K562 (cell line): ENCODE measurements at regions not wholly inside any gene's neighbourhood (a gene's known extent, or its start where the extent isn't known, plus 50 kb on each side); places are given as distances from the start of the nearest gene placed in this dataset.

ENCODE experiments used
- ATAC-seq: fragments of 200-7000 bp; cut with Tn5 transposase; 3 replicates; pipeline ENCODE4 v1.9.1; 2020; ENCODE audit warnings: moderate library complexity
- BruUV-seq: library from RNA; stranded (reverse); fragments of 400-500 nt; replicated peaks from 2 replicates; lab custom pipeline; 2021; lab: Mats Ljungman, UMichigan
- CTCF ChIA-PET: fragments of 300-600 bp; formaldehyde crosslinking; extraction: SDS; loops from one replicate; lab custom pipeline; 2021; ENCODE audit warnings: low intra/inter-chr PET ratio; lab: Yijun Ruan, JAX
- POLR2A ChIA-PET: fragments of 300-600, 350-650 bp; sonication (Branson Sonifier 250); formaldehyde crosslinking; extraction: SDS; loops from one replicate; lab custom pipeline; 2021; ENCODE audit warnings: antibody characterized with exemption, inconsistent platforms; lab: Yijun Ruan, JAX
- DNase-seq, 4 experiments: peaks; one replicate each; pipeline versions ENCODE4 v3.0.0 to v3.0.0-alpha.2; 2011 to 2018; ENCODE audit warnings: low spot score in 3 of 4, mixed read lengths in 3 of 4; ENCODE audit errors: extremely low read depth in 1 of 4
- FAIRE-seq: peaks from 2 replicates; lab custom pipeline; 2011; peaks lifted over from hg19 to GRCh38; lab: Jason Lieb, UNC
- H2AFZ ChIP-seq: 2 replicates; pipeline ENCODE4 v1.6.0; 2011; ENCODE audit warnings: low read depth, low read length, control low read depth, inconsistent platforms
- H3K27ac ChIP-seq: fragments of 200-600 bp; 3 replicates; pipeline ENCODE4 v1.8.0; 2011; ENCODE audit warnings: low read depth, mild to moderate bottlenecking, control low read depth, inconsistent platforms, low read length, moderate library complexity, mixed read lengths; ENCODE audit errors: extremely low read depth
- H3K27me3 ChIP-seq, 2 experiments: fragments of 300-600 bp in 1 of 2; 2 replicates in 1 of 2; 3 replicates in 1 of 2; pipeline versions ENCODE4 v1.6.0 to v1.8.0; 2011; ENCODE audit warnings: inconsistent platforms in 2 of 2, low read length in 2 of 2, mild to moderate bottlenecking in 1 of 2, mixed read lengths in 1 of 2, moderate library complexity in 1 of 2; ENCODE audit not compliant: control insufficient read depth in 2 of 2, insufficient read depth in 2 of 2
- H3K36me3 ChIP-seq: fragments of 300-600 bp; 3 replicates; pipeline ENCODE4 v1.8.0; 2011; ENCODE audit warnings: mild to moderate bottlenecking, low read length, inconsistent platforms; ENCODE audit not compliant: control insufficient read depth, insufficient read depth
- H3K4me1 ChIP-seq, 2 experiments: fragments of 200-600 bp in 1 of 2; replicated peaks in 1 of 2; 2 replicates in 1 of 2; 3 replicates in 1 of 2; pipeline versions ENCODE4 v1.5.1 to v1.8.0; 2011; ENCODE audit warnings: inconsistent platforms in 2 of 2, low read length in 2 of 2, mild to moderate bottlenecking in 1 of 2, mixed read lengths in 1 of 2, moderate library complexity in 1 of 2; ENCODE audit not compliant: control insufficient read depth in 2 of 2, insufficient read depth in 2 of 2
- H3K4me2 ChIP-seq: 2 replicates; pipeline ENCODE4 v1.6.1; 2011; ENCODE audit warnings: low read length, control low read depth, inconsistent platforms, mixed read lengths; ENCODE audit not compliant: insufficient read depth
- H3K4me3 ChIP-seq: fragments of 200-600 bp; sonication (generic), shearing (Covaris generic); 2 replicates; pipeline ENCODE4 v1.5.1; 2016; ENCODE audit warnings: control low read depth, inconsistent platforms
- H3K79me2 ChIP-seq: fragments of 200-600 bp; 3 replicates; pipeline ENCODE4 v1.8.0; 2011; ENCODE audit warnings: low read length, inconsistent platforms; ENCODE audit not compliant: control insufficient read depth, insufficient read depth
- H3K9ac ChIP-seq, 2 experiments: 2 replicates each; pipeline versions ENCODE4 v1.6.0 to v1.6.1; 2011; ENCODE audit warnings: low read depth in 2 of 2, low read length in 2 of 2, control low read depth in 1 of 2, inconsistent platforms in 1 of 2, mild to moderate bottlenecking in 1 of 2, mixed read lengths in 1 of 2; ENCODE audit not compliant: insufficient read depth in 1 of 2
- H3K9me1 ChIP-seq: one replicate; pipeline ENCODE4 v1.6.0; 2011; ENCODE audit warnings: inconsistent platforms, mild to moderate bottlenecking, low read length, moderate library complexity; ENCODE audit not compliant: control insufficient read depth, insufficient read depth
- H3K9me3 ChIP-seq: replicated peaks from 2 replicates; pipeline ENCODE4 v1.5.1; 2011; ENCODE audit warnings: low read depth, low read length, inconsistent platforms; ENCODE audit not compliant: control insufficient read depth, insufficient read depth
- H4K20me1 ChIP-seq: replicated peaks from 2 replicates; pipeline ENCODE4 v1.6.1; 2011; ENCODE audit warnings: low read length, inconsistent platforms, mixed read lengths; ENCODE audit not compliant: control insufficient read depth, insufficient read depth
- ARHGAP35 ChIP-seq: fragments of 450-650 bp; IDR thresholded peaks from 2 replicates; pipeline ENCODE4 v1.6.1; 2018; ENCODE audit not compliant: partially characterized antibody
- CBX3 ChIP-seq, 2 experiments: IDR thresholded peaks; 1 replicate in 1 of 2; 2 replicates in 1 of 2; pipeline ENCODE4 v1.6.1; 2012; ENCODE audit warnings: inconsistent platforms in 2 of 2, low read length in 2 of 2, borderline replicate concordance in 1 of 2, control low read depth in 1 of 2
- CEBPB ChIP-seq: fragments of 450-650 bp; IDR thresholded peaks from 2 replicates; pipeline ENCODE4 v1.6.1; 2016; ENCODE audit warnings: missing genetic modification characterization, missing compliant biosample characterization
- LEF1 ChIP-seq: fragments of 450-650 bp; IDR thresholded peaks from 2 replicates; pipeline ENCODE4 v1.6.1; 2016; ENCODE audit warnings: mild to moderate bottlenecking
- PRMT5 ChIP-seq: sonication (generic); formaldehyde crosslinking; IDR thresholded peaks from 2 replicates; pipeline ENCODE4 v1.5.0; 2020; ENCODE audit warnings: missing genetic modification reagents
- WGBS: fragments of 100-300 bp; shearing (Covaris generic); methylation state at CpG from one replicate; pipeline ENCODE4 v1.1.6; 2016; ENCODE audit warnings: low coverage, mixed read lengths; ENCODE audit not compliant: insufficient coverage; ENCODE audit errors: missing lambda C conversion rate; 5-methylcytosine and 5-hydroxymethylcytosine counted together
- in situ Hi-C: fragments of 300-500 bp; cut with MboI; formaldehyde crosslinking; loops from 4 replicates; pipeline ENCODE4 v1.15.0; 2018; ENCODE audit warnings: inconsistent platforms, mixed read lengths
- intact Hi-C: fragments of 100-400 bp; cut with micrococcal nuclease; formaldehyde crosslinking; loops from 2 replicates; pipeline ENCODE4 v1.14.2; 2022

DNA sequence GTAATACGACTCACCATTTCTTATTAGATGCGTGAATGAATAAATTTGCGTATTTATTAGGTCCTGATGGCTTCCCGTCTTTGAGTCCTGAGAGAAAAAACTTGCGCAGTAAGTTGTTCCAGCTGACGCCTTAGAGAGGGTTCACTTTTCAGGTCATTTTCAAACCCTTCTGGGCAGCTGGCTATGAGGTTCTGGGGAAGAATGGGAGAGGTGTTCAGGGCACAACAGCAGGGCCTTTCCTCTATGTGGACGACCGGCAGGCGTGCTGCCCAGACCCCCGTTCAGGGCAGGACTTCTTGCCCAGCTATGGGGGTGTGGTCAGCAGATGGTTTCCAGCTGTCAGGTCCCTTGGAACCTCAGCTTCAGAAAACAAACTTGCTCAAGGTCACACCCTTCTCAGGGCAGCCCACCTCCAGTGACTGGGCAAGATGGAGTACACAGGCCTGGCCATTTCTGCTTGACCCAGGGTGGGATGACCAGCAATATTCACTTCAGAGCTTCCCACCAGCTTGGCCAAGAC is 61.1 kb upstream of the TNP1 start:
- Histone ChIP-seq H3K36me3 (no peaks in the 10 kb centered on the region), H3K4me1 (peaks cover 0 to 3% of the 10 kb centered on the region in 2 experiments; a peak in 1 of 5 replicates), H4K20me1 (no peaks in the 10 kb centered on the region), H3K4me2 (no peak overlapping the region), H3K9ac (peak overlapping the region in 1 of 2 experiments; percentile 58; a peak in 1 of 4 replicates), H3K79me2 (no peaks in the 10 kb centered on the region), H3K27ac (no peak overlapping the region), H3K27me3 (peaks cover 0 to 11% of the 10 kb centered on the region in 2 experiments; a peak in 1 of 5 replicates), H3K9me1 (no peaks in the 10 kb centered on the region), H3K9me3 (no peaks in the 10 kb centered on the region), H2AFZ (no peak overlapping the region), H3K4me3 (no peak overlapping the region)
- BruUV-seq, result no TSS peak
- TF ChIP-seq LEF1, result no peak
- no peak for TF ChIP-seq ARHGAP35
- no peak for TF ChIP-seq PRMT5 (CRISPR knock-in tag)
- no peak for TF ChIP-seq CEBPB (tag)
- TF ChIP-seq CBX3 (IDR thresholded peaks at IDR 0.05; ENCODE audit: borderline replicate concordance in 1 of 2, low read length in 2 of 2), result no peak
- 45% methylated on average over 4 of the region's 10 CpGs for whole genome bisulfite sequencing
- FAIRE-seq, result no peak
- no peak for DNase-seq
- in situ Hi-C loops, result no loop called here
- ATAC-seq, result no peak
- intact Hi-C loops, result loop anchor here (2.0 kb wide), 1 partner anchor 222 kb away; no protein-coding TSS in a partner anchor
- ChIA-PET CTCF (no interaction called here), POLR2A (no interaction called here)
